H9 (cell line): ENCODE measurements at regions not wholly inside any gene's neighbourhood (a gene's known extent, or its start where the extent isn't known, plus 50 kb on each side); places are given as distances from the start of the nearest gene placed in this dataset.

ENCODE experiments used
- DNase-seq: peaks from one replicate; pipeline ENCODE4 v3.0.0-alpha.2; 2017
- H2AFZ ChIP-seq: one replicate; pipeline ENCODE4 v1.6.1; 2013; ENCODE audit warnings: mild to moderate bottlenecking, low read length, control low read depth, moderate library complexity
- H2AK5ac ChIP-seq: 2 replicates; pipeline ENCODE4 v1.6.1; 2013; ENCODE audit warnings: low read length, control low read depth, mixed read lengths; ENCODE audit not compliant: insufficient read length
- H2BK120ac ChIP-seq: one replicate; pipeline ENCODE4 v1.6.1; 2013; ENCODE audit warnings: low read depth, mild to moderate bottlenecking, low read length, control low read depth, inconsistent platforms; ENCODE audit not compliant: poor library complexity, severe bottlenecking
- H2BK12ac ChIP-seq: 2 replicates; pipeline ENCODE4 v1.6.1; 2013; ENCODE audit warnings: low read length, control low read depth, mixed read lengths, low read depth; ENCODE audit not compliant: insufficient read length
- H2BK15ac ChIP-seq: 2 replicates; pipeline ENCODE4 v1.6.1; 2013; ENCODE audit warnings: low read depth, low read length, control low read depth
- H2BK20ac ChIP-seq: one replicate; pipeline ENCODE4 v1.6.1; 2013; ENCODE audit warnings: low read depth, mild to moderate bottlenecking, low read length, control low read depth, inconsistent platforms; ENCODE audit not compliant: poor library complexity, severe bottlenecking
- H2BK5ac ChIP-seq: 2 replicates; pipeline ENCODE4 v1.6.1; 2013; ENCODE audit warnings: low read length, control low read depth, mixed read lengths; ENCODE audit not compliant: insufficient read length
- H3K14ac ChIP-seq: 2 replicates; pipeline ENCODE4 v1.6.1; 2013; ENCODE audit warnings: low read length, control low read depth; ENCODE audit not compliant: insufficient read depth
- H3K18ac ChIP-seq: 2 replicates; pipeline ENCODE4 v1.6.1; 2013; ENCODE audit warnings: low read depth, mild to moderate bottlenecking, mixed read lengths, low read length, control low read depth; ENCODE audit not compliant: insufficient read length
- H3K23ac ChIP-seq: 2 replicates; pipeline ENCODE4 v1.6.1; 2013; ENCODE audit warnings: low read length, control low read depth, mixed read lengths, low read depth; ENCODE audit not compliant: insufficient read length
- H3K23me2 ChIP-seq: 2 replicates; pipeline ENCODE4 v1.6.1; 2013; ENCODE audit warnings: low read depth, mild to moderate bottlenecking, mixed read lengths, low read length, control low read depth; ENCODE audit not compliant: insufficient read length, poor library complexity, severe bottlenecking
- H3K27ac ChIP-seq: 2 replicates; pipeline ENCODE4 v1.5.1; 2013; ENCODE audit warnings: low read length, control low read depth, mixed read lengths, low read depth; ENCODE audit not compliant: insufficient read length
- H3K27me3 ChIP-seq: 2 replicates; pipeline ENCODE4 v1.6.1; 2013; ENCODE audit warnings: low read length, control low read depth, inconsistent platforms; ENCODE audit not compliant: insufficient read depth
- H3K4ac ChIP-seq: 2 replicates; pipeline ENCODE4 v1.6.1; 2013; ENCODE audit warnings: low read depth, mild to moderate bottlenecking, control low read depth, inconsistent platforms, low read length, moderate library complexity
- H3K4me1 ChIP-seq: 2 replicates; pipeline ENCODE4 v1.6.1; 2013; ENCODE audit warnings: low read length, control low read depth, inconsistent platforms; ENCODE audit not compliant: insufficient read depth
- H3K4me2 ChIP-seq: 2 replicates; pipeline ENCODE4 v1.6.1; 2013; ENCODE audit warnings: low read length, control low read depth, mixed read lengths; ENCODE audit not compliant: insufficient read length, insufficient read depth
- H3K56ac ChIP-seq: 2 replicates; pipeline ENCODE4 v1.6.1; 2013; ENCODE audit warnings: low read depth, mild to moderate bottlenecking, mixed read lengths, low read length, control low read depth; ENCODE audit not compliant: insufficient read length
- H3K79me1 ChIP-seq: 2 replicates; pipeline ENCODE4 v1.6.1; 2013; ENCODE audit warnings: low read depth, mild to moderate bottlenecking, moderate library complexity, low read length, control low read depth, inconsistent platforms; ENCODE audit not compliant: insufficient read depth, poor library complexity, severe bottlenecking
- H3K79me2 ChIP-seq: 2 replicates; pipeline ENCODE4 v1.6.1; 2013; ENCODE audit warnings: low read length, control low read depth, inconsistent platforms; ENCODE audit not compliant: insufficient read depth
- H3K9ac ChIP-seq: 2 replicates; pipeline ENCODE4 v1.6.1; 2013; ENCODE audit warnings: low read length, control low read depth, mixed read lengths; ENCODE audit not compliant: insufficient read length; ENCODE audit errors: extremely low read depth
- H3K9me3 ChIP-seq: one replicate; pipeline ENCODE4 v1.6.1; 2013; ENCODE audit warnings: low read depth, low read length, inconsistent platforms; ENCODE audit not compliant: control insufficient read depth
- H3T11ph ChIP-seq: one replicate; pipeline ENCODE4 v1.6.1; 2013; ENCODE audit warnings: mild to moderate bottlenecking, low read length, control low read depth, inconsistent platforms
- H4K20me1 ChIP-seq: one replicate; pipeline ENCODE4 v1.6.1; 2013; ENCODE audit not compliant: control insufficient read depth, insufficient read length, insufficient read depth
- H4K5ac ChIP-seq: 2 replicates; pipeline ENCODE4 v1.6.1; 2013; ENCODE audit warnings: low read depth, mild to moderate bottlenecking, mixed read lengths, low read length, control low read depth; ENCODE audit not compliant: insufficient read length
- H4K8ac ChIP-seq: replicated peaks from 2 replicates; pipeline ENCODE4 v1.6.1; 2013; ENCODE audit warnings: low read length, control low read depth, mixed read lengths, low read depth; ENCODE audit not compliant: insufficient read length
- H4K91ac ChIP-seq: 2 replicates; pipeline ENCODE4 v1.6.1; 2013; ENCODE audit warnings: low read depth, mild to moderate bottlenecking, moderate library complexity, mixed read lengths, low read length, control low read depth; ENCODE audit not compliant: insufficient read length
- H3K27ac Mint-ChIP-seq, 3 experiments: 2 replicates in 2 of 3; 3 replicates in 1 of 3; pipeline ENCODE4 v1.8.0; 2020 to 2021; ENCODE audit warnings: mixed read lengths in 3 of 3, mild to moderate bottlenecking in 1 of 3, moderate library complexity in 1 of 3
- H3K27me3 Mint-ChIP-seq: 2 replicates; pipeline ENCODE4 v1.8.0; 2021; ENCODE audit warnings: low read depth, mild to moderate bottlenecking, moderate library complexity, mixed read lengths
- H3K36me3 Mint-ChIP-seq, 3 experiments: 2 replicates in 2 of 3; 3 replicates in 1 of 3; pipeline ENCODE4 v1.8.0; 2020 to 2021; ENCODE audit warnings: low read depth in 3 of 3, mixed read lengths in 3 of 3; ENCODE audit not compliant: insufficient read depth in 1 of 3
- H3K4me1 Mint-ChIP-seq, 2 experiments: 2 replicates each; pipeline ENCODE4 v1.8.0; 2020; ENCODE audit warnings: mixed read lengths in 2 of 2
- H3K4me3 Mint-ChIP-seq, 2 experiments: 2 replicates in 1 of 2; 3 replicates in 1 of 2; pipeline ENCODE4 v1.8.0; 2020 to 2021; ENCODE audit warnings: mild to moderate bottlenecking in 2 of 2, mixed read lengths in 2 of 2, moderate library complexity in 1 of 2
- H3K9me3 Mint-ChIP-seq, 2 experiments: 2 replicates in 1 of 2; 3 replicates in 1 of 2; pipeline ENCODE4 v1.8.0; 2020; ENCODE audit warnings: mild to moderate bottlenecking in 2 of 2, mixed read lengths in 2 of 2, moderate library complexity in 1 of 2
- CTCF ChIP-seq: fragments of 200-600 bp; sonication (generic); conservative IDR thresholded peaks from 3 replicates; pipeline ENCODE4 v1.8.0; 2021; ENCODE audit warnings: antibody characterized with exemption, mild to moderate bottlenecking
- WGBS: extraction: QIAGEN DNeasy Blood & Tissue Kit; methylation state at CpG from one replicate; pipeline ENCODE4 v1.1.7; 2013; ENCODE audit warnings: missing lambda C conversion rate, low lambda C conversion rate, mixed read lengths; ENCODE audit not compliant: insufficient read length; ENCODE audit errors: extremely low coverage; 5-methylcytosine and 5-hydroxymethylcytosine counted together

- H2BK20ac ChIP-seq, result no peak overlapping the region
- no peak overlapping the region for H2AK5ac ChIP-seq
- Mint-ChIP-seq H3K4me3 (no peak overlapping the region), H3K27me3 (peaks cover 45% of the 10 kb centered on the region), H3K36me3 (no peaks in the 10 kb centered on the region), H3K9me3 (no peaks in the 10 kb centered on the region), H3K4me1 (peaks cover 8 to 9% of the 10 kb centered on the region in 2 experiments), H3K27ac (no peak overlapping the region)
- H3K27ac ChIP-seq, result no peak overlapping the region
- H2BK120ac ChIP-seq, result no peak overlapping the region
- peak; percentile 93 for TF ChIP-seq CTCF
- H4K91ac ChIP-seq, result no peak overlapping the region
- H3K4ac ChIP-seq, result no peak overlapping the region
- H3K23ac ChIP-seq, result no peak overlapping the region
- DNase-seq, result peak; percentile 77
- H2BK15ac ChIP-seq, result no peak overlapping the region
- H3K4me2 ChIP-seq, result no peak overlapping the region
- no peaks in the 10 kb centered on the region for H3K27me3 ChIP-seq
- H2AFZ ChIP-seq, result no peak overlapping the region
- H3K14ac ChIP-seq, result no peak overlapping the region
- no peak overlapping the region for H3K18ac ChIP-seq
- H3K79me2 ChIP-seq, result no peaks in the 10 kb centered on the region
- no peaks in the 10 kb centered on the region for H4K20me1 ChIP-seq
- no peak overlapping the region for H4K8ac ChIP-seq
- no peak overlapping the region for H3T11ph ChIP-seq
- no peak overlapping the region for H3K56ac ChIP-seq
- no peak overlapping the region for H2BK5ac ChIP-seq
- WGBS, result no CpG with 5 or more reads among the region's 9 CpGs
- no peak overlapping the region for H3K9ac ChIP-seq
- no peak overlapping the region for H2BK12ac ChIP-seq
- H3K9me3 ChIP-seq, result no peaks in the 10 kb centered on the region
- H3K4me1 ChIP-seq, result no peaks in the 10 kb centered on the region
- H4K5ac ChIP-seq, result no peak overlapping the region
- no peaks in the 10 kb centered on the region for H3K79me1 ChIP-seq
- no peaks in the 10 kb centered on the region for H3K23me2 ChIP-seq
Measured at GRCh38 chr11:113532697-113533424, 57.7 kb upstream of the DRD2 start.
